ENCODE measurements at regions not wholly inside any gene's neighbourhood (a gene's known extent, or its start where the extent isn't known, plus 50 kb on each side); places are given as distances from the start of the nearest gene placed in this dataset.
A peak's percentile ranks its signal among the peaks of the same experiment; 100 is the strongest.

DNA sequence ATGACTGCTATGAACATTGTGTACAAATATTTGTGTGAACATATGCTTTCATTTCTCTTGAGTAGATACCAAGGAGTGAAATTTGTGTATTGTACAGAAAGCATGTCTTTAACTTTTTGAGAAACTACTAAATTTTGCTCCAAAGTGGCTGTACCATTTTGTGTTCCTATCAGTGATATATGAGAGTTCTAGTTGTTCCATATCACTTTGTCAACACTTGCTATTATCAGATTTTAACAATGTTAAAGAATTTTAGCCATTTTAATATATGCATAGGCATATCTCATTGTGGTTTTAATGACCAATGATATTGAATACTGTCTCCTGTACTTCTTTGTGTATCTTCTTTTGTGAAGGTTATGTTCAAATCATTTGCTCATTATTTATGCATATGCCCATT, 142.9 kb upstream of the NR3C1 start:
- Histone ChIP-seq H3K79me2 (ENCODE audit: insufficient read depth, low read length) (no peaks in the 10 kb centered on the region), H2AFZ (ENCODE audit: low read length) (no peak overlapping the region), H3K4me3 (replicated peaks in 1 of 3; ENCODE audit: insufficient read depth in 1 of 3, low read depth in 2 of 3, low read length in 3 of 3) (no peak overlapping the region), H4K20me1 (ENCODE audit: insufficient read depth, low read length) (no peaks in the 10 kb centered on the region), H3K27me3 (ENCODE audit: control insufficient read depth in 1 of 2, insufficient read depth in 2 of 2, low read length in 2 of 2) (no peaks in the 10 kb centered on the region), H3K36me3 (replicated peaks in 1 of 2; ENCODE audit: control insufficient read depth in 1 of 2, insufficient read depth in 2 of 2, low read length in 2 of 2) (no peaks in the 10 kb centered on the region), H3K9me3 (ENCODE audit: low read length) (no peaks in the 10 kb centered on the region), H3K27ac (ENCODE audit: extremely low read length, insufficient read depth, low read length) (no peak overlapping the region), H3K9ac (ENCODE audit: insufficient read depth, low read depth, low read length) (no peak overlapping the region), H3K4me1 (ENCODE audit: insufficient read depth, low read length) (peaks cover 53% of the 10 kb centered on the region), H3K4me2 (ENCODE audit: low read depth, low read length) (no peak overlapping the region)
- intact Hi-C loops (cut with micrococcal nuclease; ENCODE audit: unreplicated experiment), result no loop called here
- peak; percentile 90 for TF ChIP-seq ZNF7 (CRISPR knock-in tag; IDR thresholded peaks at IDR 0.05)
- TF ChIP-seq, protein P1, sequence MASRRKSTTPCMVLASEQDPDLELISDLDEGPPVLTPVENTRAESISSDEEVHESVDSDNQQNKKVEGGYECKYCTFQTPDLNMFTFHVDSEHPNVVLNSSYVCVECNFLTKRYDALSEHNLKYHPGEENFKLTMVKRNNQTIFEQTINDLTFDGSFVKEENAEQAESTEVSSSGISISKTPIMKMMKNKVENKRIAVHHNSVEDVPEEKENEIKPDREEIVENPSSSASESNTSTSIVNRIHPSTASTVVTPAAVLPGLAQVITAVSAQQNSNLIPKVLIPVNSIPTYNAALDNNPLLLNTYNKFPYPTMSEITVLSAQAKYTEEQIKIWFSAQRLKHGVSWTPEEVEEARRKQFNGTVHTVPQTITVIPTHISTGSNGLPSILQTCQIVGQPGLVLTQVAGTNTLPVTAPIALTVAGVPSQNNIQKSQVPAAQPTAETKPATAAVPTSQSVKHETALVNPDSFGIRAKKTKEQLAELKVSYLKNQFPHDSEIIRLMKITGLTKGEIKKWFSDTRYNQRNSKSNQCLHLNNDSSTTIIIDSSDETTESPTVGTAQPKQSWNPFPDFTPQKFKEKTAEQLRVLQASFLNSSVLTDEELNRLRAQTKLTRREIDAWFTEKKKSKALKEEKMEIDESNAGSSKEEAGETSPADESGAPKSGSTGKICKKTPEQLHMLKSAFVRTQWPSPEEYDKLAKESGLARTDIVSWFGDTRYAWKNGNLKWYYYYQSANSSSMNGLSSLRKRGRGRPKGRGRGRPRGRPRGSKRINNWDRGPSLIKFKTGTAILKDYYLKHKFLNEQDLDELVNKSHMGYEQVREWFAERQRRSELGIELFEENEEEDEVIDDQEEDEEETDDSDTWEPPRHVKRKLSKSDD (CRISPR knock-in tag; IDR thresholded peaks at IDR 0.05; ENCODE audit: low read depth), result no peak
- ChIA-PET CTCF (ENCODE audit: low intra/inter-chr PET ratio, low total read pairs) (no interaction called here), POLR2A (no interaction called here)
- no TSS peak for BruUV-seq (replicated peaks)
- FAIRE-seq (no peak), ATAC-seq (no peak), DNase-seq (ENCODE audit: low spot score) (no peak)
- in situ Hi-C loops (cut with HindIII; ENCODE audit: extremely low pct_ligation_motif_present, low pct_unique_long_range_greater_than_20kb), result no loop called here

DNA sequence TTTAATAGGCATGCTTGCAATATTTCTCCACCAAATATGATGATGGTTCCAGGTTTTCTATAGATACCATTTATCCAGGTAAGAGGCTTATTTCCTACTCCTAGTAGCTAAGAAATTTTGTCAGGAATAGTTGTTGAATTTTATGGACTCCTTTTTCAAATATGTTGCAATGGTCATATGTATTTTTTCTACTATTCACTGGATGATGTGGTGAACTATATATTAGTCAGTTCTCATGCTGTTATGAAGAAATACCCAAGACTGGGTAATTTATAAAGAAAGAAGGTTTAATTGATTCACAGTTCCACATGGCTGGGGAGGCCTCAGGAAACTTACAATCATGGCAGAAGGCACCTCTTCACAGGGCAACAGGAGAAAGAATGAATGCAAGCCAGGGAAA, 141.1 kb upstream of the NR3C1 start:
- H3K4me2 ChIP-seq (ENCODE audit: low read depth, low read length), result no peak overlapping the region
- no peak for ATAC-seq
- in situ Hi-C loops (cut with HindIII; ENCODE audit: extremely low pct_ligation_motif_present, low pct_unique_long_range_greater_than_20kb), result no loop called here

More for the DNA sequence above, 141.1 kb upstream of the NR3C1 start:
- Histone ChIP-seq H3K4me1 (ENCODE audit: insufficient read depth, low read length) (peaks cover 42% of the 10 kb centered on the region), H3K27ac (ENCODE audit: extremely low read length, insufficient read depth, low read length) (no peak overlapping the region), H3K4me3 (replicated peaks in 1 of 3; ENCODE audit: insufficient read depth in 1 of 3, low read depth in 2 of 3, low read length in 3 of 3) (no peak overlapping the region), H3K79me2 (ENCODE audit: insufficient read depth, low read length) (no peaks in the 10 kb centered on the region), H3K9me3 (ENCODE audit: low read length) (peaks cover 2% of the 10 kb centered on the region; the same call in 1 of the 2 replicates), H3K36me3 (replicated peaks in 1 of 2; ENCODE audit: control insufficient read depth in 1 of 2, insufficient read depth in 2 of 2, low read length in 2 of 2) (no peaks in the 10 kb centered on the region), H3K27me3 (ENCODE audit: control insufficient read depth in 1 of 2, insufficient read depth in 2 of 2, low read length in 2 of 2) (no peaks in the 10 kb centered on the region), H2AFZ (ENCODE audit: low read length) (no peak overlapping the region), H4K20me1 (ENCODE audit: insufficient read depth, low read length) (no peaks in the 10 kb centered on the region), H3K9ac (ENCODE audit: insufficient read depth, low read depth, low read length) (no peak overlapping the region)
- DNase-seq (ENCODE audit: low spot score) (no peak), FAIRE-seq (no peak)
- ChIA-PET POLR2A (no interaction called here), CTCF (ENCODE audit: low intra/inter-chr PET ratio, low total read pairs) (no interaction called here)
- TF ChIP-seq ZFP90 (CRISPR knock-in tag; IDR thresholded peaks at IDR 0.05; ENCODE audit: borderline replicate concordance) (no peak), SAP130 (CRISPR knock-in tag; IDR thresholded peaks at IDR 0.05; ENCODE audit: low read depth) (no peak), ZNF510 (CRISPR knock-in tag; IDR thresholded peaks at IDR 0.05; ENCODE audit: low read depth) (no peak), TBL1XR1 (IDR thresholded peaks at IDR 0.05; ENCODE audit: borderline replicate concordance, low read length, partially characterized antibody) (no peak), DPF2 (CRISPR knock-in tag; IDR thresholded peaks at IDR 0.05; ENCODE audit: borderline replicate concordance, low read depth) (no peak), NPAS2 (CRISPR knock-in tag; IDR thresholded peaks at IDR 0.05; ENCODE audit: borderline replicate concordance) (no peak), MYNN (CRISPR knock-in tag; IDR thresholded peaks at IDR 0.05; ENCODE audit: low read depth) (no peak), TOE1 (CRISPR knock-in tag; IDR thresholded peaks at IDR 0.05) (no peak), SKI (IDR thresholded peaks at IDR 0.05; ENCODE audit: partially characterized antibody) (no peak), DBP (CRISPR knock-in tag; IDR thresholded peaks at IDR 0.05; ENCODE audit: not compliant biosample characterization) (no peak)
- TF ChIP-seq, protein P2, sequence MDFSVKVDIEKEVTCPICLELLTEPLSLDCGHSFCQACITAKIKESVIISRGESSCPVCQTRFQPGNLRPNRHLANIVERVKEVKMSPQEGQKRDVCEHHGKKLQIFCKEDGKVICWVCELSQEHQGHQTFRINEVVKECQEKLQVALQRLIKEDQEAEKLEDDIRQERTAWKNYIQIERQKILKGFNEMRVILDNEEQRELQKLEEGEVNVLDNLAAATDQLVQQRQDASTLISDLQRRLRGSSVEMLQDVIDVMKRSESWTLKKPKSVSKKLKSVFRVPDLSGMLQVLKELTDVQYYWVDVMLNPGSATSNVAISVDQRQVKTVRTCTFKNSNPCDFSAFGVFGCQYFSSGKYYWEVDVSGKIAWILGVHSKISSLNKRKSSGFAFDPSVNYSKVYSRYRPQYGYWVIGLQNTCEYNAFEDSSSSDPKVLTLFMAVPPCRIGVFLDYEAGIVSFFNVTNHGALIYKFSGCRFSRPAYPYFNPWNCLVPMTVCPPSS (IDR thresholded peaks at IDR 0.05), result no peak
- no TSS peak for BruUV-seq (replicated peaks)
- intact Hi-C loops (cut with micrococcal nuclease; ENCODE audit: unreplicated experiment), result no loop called here

Data from HepG2 (cell line).